ENCODE measurements at regions not wholly inside any gene's neighbourhood (a gene's known extent, or its start where the extent isn't known, plus 50 kb on each side); places are given as distances from the start of the nearest gene placed in this dataset.

GRCh38 chr2:200230716-200231115 lies 75.8 kb upstream of the SPATS2L start:
- TF ChIP-seq POLR2A (IDR thresholded peaks at IDR 0.05) (no peak), CTCF (IDR thresholded peaks at IDR 0.05) (no peak)
